GM12801 (cell line): ENCODE measurements at regions not wholly inside any gene's neighbourhood (a gene's known extent, or its start where the extent isn't known, plus 50 kb on each side); places are given as distances from the start of the nearest gene placed in this dataset.

ENCODE experiments used
- TF ChIP-seq, protein P1 (sequence below): IDR thresholded peaks from one replicate; pipeline ENCODE4 v1.5.1; 2011; ENCODE audit warnings: control low read depth; ENCODE audit not compliant: insufficient read length; ENCODE audit errors: extremely low read depth

DNA sequence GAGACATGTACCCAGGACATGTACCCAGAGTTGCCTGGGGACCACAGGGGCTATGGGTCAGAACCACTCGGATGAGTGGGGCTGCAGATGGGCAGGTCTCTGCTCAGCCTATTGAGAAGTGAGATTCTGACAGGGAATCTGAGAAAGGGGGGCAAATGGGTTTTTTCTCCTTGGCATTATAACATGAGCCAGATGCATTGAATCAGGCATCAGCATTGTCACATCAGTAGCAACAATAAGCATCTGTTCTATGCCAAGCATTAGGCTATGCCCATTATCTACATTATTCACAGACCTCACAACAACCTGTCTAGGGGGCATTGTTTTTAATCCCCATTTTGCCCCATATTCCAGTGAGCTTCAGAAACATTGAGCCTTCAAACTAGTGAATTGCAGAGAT lies 108.2 kb downstream of the PLCE1 start:
- TF ChIP-seq, protein P1, sequence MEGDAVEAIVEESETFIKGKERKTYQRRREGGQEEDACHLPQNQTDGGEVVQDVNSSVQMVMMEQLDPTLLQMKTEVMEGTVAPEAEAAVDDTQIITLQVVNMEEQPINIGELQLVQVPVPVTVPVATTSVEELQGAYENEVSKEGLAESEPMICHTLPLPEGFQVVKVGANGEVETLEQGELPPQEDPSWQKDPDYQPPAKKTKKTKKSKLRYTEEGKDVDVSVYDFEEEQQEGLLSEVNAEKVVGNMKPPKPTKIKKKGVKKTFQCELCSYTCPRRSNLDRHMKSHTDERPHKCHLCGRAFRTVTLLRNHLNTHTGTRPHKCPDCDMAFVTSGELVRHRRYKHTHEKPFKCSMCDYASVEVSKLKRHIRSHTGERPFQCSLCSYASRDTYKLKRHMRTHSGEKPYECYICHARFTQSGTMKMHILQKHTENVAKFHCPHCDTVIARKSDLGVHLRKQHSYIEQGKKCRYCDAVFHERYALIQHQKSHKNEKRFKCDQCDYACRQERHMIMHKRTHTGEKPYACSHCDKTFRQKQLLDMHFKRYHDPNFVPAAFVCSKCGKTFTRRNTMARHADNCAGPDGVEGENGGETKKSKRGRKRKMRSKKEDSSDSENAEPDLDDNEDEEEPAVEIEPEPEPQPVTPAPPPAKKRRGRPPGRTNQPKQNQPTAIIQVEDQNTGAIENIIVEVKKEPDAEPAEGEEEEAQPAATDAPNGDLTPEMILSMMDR, result no peak

DNA sequence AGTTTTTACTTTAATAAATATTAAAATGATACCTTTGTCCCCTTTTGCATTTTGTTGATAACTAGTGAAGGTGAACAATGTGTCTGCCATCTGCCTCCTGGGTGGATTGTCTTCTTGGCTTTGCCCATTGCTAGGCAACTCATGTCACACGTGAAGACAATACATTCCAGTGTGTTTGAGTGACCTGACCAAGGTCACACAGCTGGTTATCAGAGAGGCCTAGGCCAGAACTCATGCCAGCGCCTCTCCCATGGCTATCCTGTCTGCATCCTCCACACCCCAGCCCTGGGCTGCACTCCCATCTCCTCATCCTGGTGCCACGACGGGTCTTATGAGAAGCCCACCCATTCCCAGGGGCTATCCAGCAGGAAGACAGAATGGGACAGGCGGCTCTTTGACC lies 108.7 kb downstream of the PLCE1 start:
- TF ChIP-seq, protein P1, result no peak

DNA sequence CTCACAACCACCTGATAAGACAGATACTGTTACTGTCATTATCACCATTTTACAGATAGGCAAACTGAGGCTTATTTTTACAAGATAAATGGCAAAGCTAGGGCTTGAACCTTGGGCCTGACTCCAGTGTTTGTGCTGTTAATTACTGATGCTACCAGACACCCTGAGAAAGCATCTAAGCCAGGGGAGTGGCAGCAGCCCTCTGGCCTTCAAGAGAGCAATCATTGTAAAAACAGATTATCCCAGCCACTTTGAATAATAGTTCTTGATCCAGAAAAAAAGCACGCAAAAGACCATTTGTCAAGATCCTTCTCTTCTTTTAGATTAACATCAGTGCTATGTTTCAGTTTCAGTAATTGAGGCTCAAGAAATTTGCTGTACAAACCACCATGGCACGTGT lies 109.5 kb downstream of the PLCE1 start:
- TF ChIP-seq, protein P1, result no peak

DNA sequence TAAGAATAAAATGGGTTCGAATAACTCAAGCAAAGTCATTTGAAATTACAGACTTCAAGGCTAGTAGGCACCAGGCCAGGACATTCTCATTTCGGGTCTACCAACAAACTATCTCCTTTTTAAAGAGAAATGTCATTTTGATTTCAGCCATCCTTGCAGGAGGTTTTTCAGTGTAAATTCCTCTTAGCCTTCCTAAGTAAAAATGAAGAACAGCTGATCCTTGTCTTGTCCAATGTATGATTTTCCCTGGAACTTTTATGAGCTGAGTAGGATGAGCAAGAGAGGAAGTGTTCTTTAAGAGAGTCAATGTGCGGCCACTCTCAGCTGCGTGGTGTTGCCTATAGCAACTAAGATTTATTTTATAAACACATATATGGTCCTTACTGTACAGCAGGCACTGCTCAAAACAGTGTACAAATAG lies 110.1 kb downstream of the PLCE1 start:
- TF ChIP-seq, protein P1, result no peak

DNA sequence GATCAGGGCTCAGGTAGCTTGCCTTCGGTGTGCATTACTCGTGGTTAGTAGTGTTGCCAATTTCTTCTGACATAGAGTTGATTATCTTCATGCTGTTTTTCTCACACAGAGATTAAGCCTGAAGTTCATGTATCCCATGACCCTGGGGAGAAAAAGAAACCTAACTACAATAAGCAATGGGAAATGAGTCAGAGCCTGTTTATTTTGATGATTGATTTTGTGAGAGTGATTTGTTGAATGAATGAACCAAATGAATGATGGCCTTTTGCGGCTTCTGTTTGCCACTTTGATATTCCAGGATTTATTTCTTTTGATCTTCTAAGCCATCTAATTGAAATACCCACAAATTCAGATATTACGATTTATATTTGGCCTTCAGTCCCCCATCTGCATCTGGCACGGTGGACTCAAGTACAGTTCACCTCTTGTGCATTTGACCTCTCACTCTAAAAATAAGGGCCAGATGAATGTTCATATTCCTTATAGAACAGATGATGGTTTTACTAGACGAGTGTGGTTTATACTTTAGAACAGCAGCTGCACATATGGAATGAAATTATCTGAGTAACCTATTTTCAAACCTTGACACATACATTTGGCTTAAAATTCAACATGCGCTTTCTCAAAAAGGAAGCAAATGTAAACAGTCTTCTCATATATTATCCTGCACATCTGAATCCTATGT lies 110.7 kb downstream of the PLCE1 start:
- TF ChIP-seq, protein P1, result no peak

DNA sequence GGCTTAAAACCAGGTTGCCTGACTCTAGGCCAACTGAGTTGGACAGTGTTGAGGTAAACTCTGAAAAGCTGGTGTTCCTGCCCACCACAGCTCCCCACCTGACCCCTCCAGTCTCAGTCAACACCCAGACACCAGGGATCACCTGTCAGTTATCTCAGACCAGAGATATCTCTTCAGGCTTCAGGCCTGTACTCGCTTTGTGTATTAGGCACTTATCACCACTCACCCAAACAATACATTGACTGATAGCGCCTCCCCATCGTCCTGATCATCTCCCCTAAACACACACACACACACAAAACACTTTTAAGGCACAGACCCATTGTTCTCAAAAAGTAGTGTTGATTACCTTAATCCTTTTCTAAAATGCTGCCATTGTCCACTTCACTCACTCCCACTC lies 111.5 kb downstream of the PLCE1 start:
- TF ChIP-seq, protein P1, result no peak

DNA sequence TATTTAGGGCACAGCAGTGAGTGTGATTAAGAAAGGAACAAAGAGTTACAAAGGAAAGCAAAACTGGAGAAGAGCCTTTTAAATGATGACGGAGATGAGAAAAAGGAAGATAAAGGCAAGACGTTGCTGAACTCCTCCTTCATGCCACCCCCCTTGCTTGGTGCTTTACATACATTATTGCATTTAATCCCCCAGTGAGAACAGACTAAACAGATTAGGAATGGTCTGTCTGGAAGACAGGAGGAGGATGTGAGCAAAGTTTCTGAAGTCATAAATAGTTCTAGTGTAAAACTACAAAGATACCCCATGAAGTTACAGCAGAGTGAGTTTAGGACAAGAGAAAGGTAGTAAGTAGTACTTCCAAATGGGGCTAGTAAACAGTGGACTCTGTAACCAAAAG lies 113.5 kb downstream of the PLCE1 start:
- TF ChIP-seq, protein P1, result no peak
